DOHH2 (cell line): ENCODE measurements at regions not wholly inside any gene's neighbourhood (a gene's known extent, or its start where the extent isn't known, plus 50 kb on each side); places are given as distances from the start of the nearest gene placed in this dataset.

Experiments used
- H3F3A ChIP-seq: fragments of 200-600 bp; sonication (generic), shearing (Covaris generic); 2 replicates; pipeline ENCODE4 v1.6.0; 2016; ENCODE audit warnings: antibody characterized with exemption, mild to moderate bottlenecking; ENCODE audit not compliant: control insufficient read depth, insufficient read depth
- H3K27ac ChIP-seq: fragments of 200-600 bp; sonication (generic); 2 replicates; pipeline ENCODE4 v1.5.1; 2014; ENCODE audit warnings: low read depth, mild to moderate bottlenecking, low read length, moderate library complexity
- H3K27me3 ChIP-seq: fragments of 200-600 bp; sonication (generic); 2 replicates; pipeline ENCODE4 v1.6.1; 2014; ENCODE audit warnings: mild to moderate bottlenecking, low read length, mixed read lengths; ENCODE audit not compliant: control insufficient read depth
- H3K36me3 ChIP-seq: fragments of 200-600 bp; sonication (generic); 2 replicates; pipeline ENCODE4 v1.6.1; 2014; ENCODE audit warnings: mild to moderate bottlenecking, low read length, moderate library complexity, mixed read lengths; ENCODE audit not compliant: control insufficient read depth
- H3K4me1 ChIP-seq: fragments of 200-600 bp; sonication (generic); 2 replicates; pipeline ENCODE4 v1.6.1; 2014; ENCODE audit warnings: mild to moderate bottlenecking, low read length, mixed read lengths; ENCODE audit not compliant: control insufficient read depth
- H3K4me2 ChIP-seq: fragments of 200-600 bp; sonication (generic); 2 replicates; pipeline ENCODE4 v1.6.0; 2014; ENCODE audit warnings: mild to moderate bottlenecking, low read length, moderate library complexity
- H3K4me3 ChIP-seq: fragments of 200-600 bp; sonication (generic); 2 replicates; pipeline ENCODE4 v1.5.1; 2014; ENCODE audit warnings: mild to moderate bottlenecking, low read length, mixed read lengths
- H3K79me2 ChIP-seq: fragments of 200-600 bp; sonication (generic); 2 replicates; pipeline ENCODE4 v1.6.1; 2014; ENCODE audit warnings: mild to moderate bottlenecking, low read length, mixed read lengths; ENCODE audit not compliant: control insufficient read depth
- H3K9me2 ChIP-seq: fragments of 200-600 bp; sonication (generic); replicated peaks from 2 replicates; pipeline ENCODE4 v1.6.1; 2014; ENCODE audit warnings: mild to moderate bottlenecking, low read length, mixed read lengths; ENCODE audit not compliant: control insufficient read depth
- H3K9me3 ChIP-seq: fragments of 200-600 bp; sonication (generic); 2 replicates; pipeline ENCODE4 v1.6.1; 2014; ENCODE audit warnings: antibody characterized with exemption, low read length, mixed read lengths; ENCODE audit not compliant: control insufficient read depth, insufficient read depth
- H4K20me1 ChIP-seq: fragments of 200-600 bp; sonication (generic); 2 replicates; pipeline ENCODE4 v1.6.0; 2014; ENCODE audit warnings: low read depth, mild to moderate bottlenecking, antibody characterized with exemption, low read length, moderate library complexity; ENCODE audit not compliant: control insufficient read depth, insufficient read depth
- CTCF ChIP-seq: fragments of 200-600 bp; sonication (generic); IDR thresholded peaks from one replicate; pipeline ENCODE4 v1.5.1; 2014; ENCODE audit warnings: antibody characterized with exemption, mild to moderate bottlenecking, low read depth, low read length; ENCODE audit not compliant: poor library complexity, severe bottlenecking
- EZH2phosphoT487 ChIP-seq: fragments of 200-600 bp; sonication (generic); IDR thresholded peaks from 2 replicates; pipeline ENCODE4 v1.6.1; 2017; ENCODE audit warnings: borderline replicate concordance, mild to moderate bottlenecking, antibody characterized with exemption, low read length, moderate library complexity, mixed read lengths

GRCh38 chr4:156501962-156502361 is 469.6 kb downstream of the PDGFC start:
- Histone ChIP-seq H3K4me3 (no peak overlapping the region), H3K4me2 (no peak overlapping the region), H3K79me2 (no peaks in the 10 kb centered on the region), H4K20me1 (no peaks in the 10 kb centered on the region), H3K4me1 (no peaks in the 10 kb centered on the region), H3K9me3 (0 out of 2 replicates have a peak, but pooled peaks cover 3% of the 10 kb centered on the region), H3K9me2 (no peaks in the 10 kb centered on the region), H3K27ac (no peak overlapping the region), H3K27me3 (no peaks in the 10 kb centered on the region), H3K36me3 (no peaks in the 10 kb centered on the region), H3F3A (no peaks in the 10 kb centered on the region)
- no peak for TF ChIP-seq CTCF
- TF ChIP-seq EZH2phosphoT487: no peak

- Histone ChIP-seq H3F3A (no peaks in the 10 kb centered on the region), H3K9me2 (no peaks in the 10 kb centered on the region), H3K4me3 (no peak overlapping the region), H3K4me1 (no peaks in the 10 kb centered on the region), H3K27me3 (no peaks in the 10 kb centered on the region), H3K79me2 (no peaks in the 10 kb centered on the region), H3K27ac (no peak overlapping the region), H3K4me2 (no peak overlapping the region), H4K20me1 (no peaks in the 10 kb centered on the region), H3K9me3 (0 out of 2 replicates have a peak, but pooled peaks cover 3% of the 10 kb centered on the region), H3K36me3 (no peaks in the 10 kb centered on the region)
- TF ChIP-seq EZH2phosphoT487 (no peak), CTCF (no peak)
These were observed 471.9 kb downstream of the PDGFC start for GRCh38 chr4:156499684-156500083.

GRCh38 chr4:156497486-156497885 is 474.1 kb downstream of the PDGFC start:
- no peaks in the 10 kb centered on the region for H3K36me3 ChIP-seq
- H3F3A ChIP-seq: no peaks in the 10 kb centered on the region
- H3K79me2 ChIP-seq: no peaks in the 10 kb centered on the region
- no peaks in the 10 kb centered on the region for H3K9me3 ChIP-seq
- H4K20me1 ChIP-seq: no peaks in the 10 kb centered on the region
- H3K27me3 ChIP-seq: no peaks in the 10 kb centered on the region
- H3K27ac ChIP-seq: no peak overlapping the region
- no peak overlapping the region for H3K4me2 ChIP-seq
- no peaks in the 10 kb centered on the region for H3K4me1 ChIP-seq
- no peak for TF ChIP-seq CTCF
- no peak for TF ChIP-seq EZH2phosphoT487
- no peaks in the 10 kb centered on the region for H3K9me2 ChIP-seq
- no peak overlapping the region for H3K4me3 ChIP-seq

- H3K4me1 ChIP-seq: no peaks in the 10 kb centered on the region
- no peak overlapping the region for H3K27ac ChIP-seq
- no peak overlapping the region for H3K4me3 ChIP-seq
- H3K9me2 ChIP-seq: no peaks in the 10 kb centered on the region
- no peaks in the 10 kb centered on the region for H3K27me3 ChIP-seq
- no peaks in the 10 kb centered on the region for H3K79me2 ChIP-seq
- TF ChIP-seq EZH2phosphoT487: no peak
- TF ChIP-seq CTCF: no peak
- H3K4me2 ChIP-seq: no peak overlapping the region
- H3F3A ChIP-seq: no peaks in the 10 kb centered on the region
- H3K9me3 ChIP-seq: no peaks in the 10 kb centered on the region
- no peaks in the 10 kb centered on the region for H3K36me3 ChIP-seq
- H4K20me1 ChIP-seq: no peaks in the 10 kb centered on the region
These were observed 474.8 kb downstream of the PDGFC start for GRCh38 chr4:156496797-156497196.
